ENCODE measurements at regions not wholly inside any gene's neighbourhood (a gene's known extent, or its start where the extent isn't known, plus 50 kb on each side); places are given as distances from the start of the nearest gene placed in this dataset.

- TF ChIP-seq POLR2A (IDR thresholded peaks at IDR 0.05), result no peak
- no peak for TF ChIP-seq POLR2AphosphoS5 (IDR thresholded peaks at IDR 0.05)
- TF ChIP-seq, protein P1, sequence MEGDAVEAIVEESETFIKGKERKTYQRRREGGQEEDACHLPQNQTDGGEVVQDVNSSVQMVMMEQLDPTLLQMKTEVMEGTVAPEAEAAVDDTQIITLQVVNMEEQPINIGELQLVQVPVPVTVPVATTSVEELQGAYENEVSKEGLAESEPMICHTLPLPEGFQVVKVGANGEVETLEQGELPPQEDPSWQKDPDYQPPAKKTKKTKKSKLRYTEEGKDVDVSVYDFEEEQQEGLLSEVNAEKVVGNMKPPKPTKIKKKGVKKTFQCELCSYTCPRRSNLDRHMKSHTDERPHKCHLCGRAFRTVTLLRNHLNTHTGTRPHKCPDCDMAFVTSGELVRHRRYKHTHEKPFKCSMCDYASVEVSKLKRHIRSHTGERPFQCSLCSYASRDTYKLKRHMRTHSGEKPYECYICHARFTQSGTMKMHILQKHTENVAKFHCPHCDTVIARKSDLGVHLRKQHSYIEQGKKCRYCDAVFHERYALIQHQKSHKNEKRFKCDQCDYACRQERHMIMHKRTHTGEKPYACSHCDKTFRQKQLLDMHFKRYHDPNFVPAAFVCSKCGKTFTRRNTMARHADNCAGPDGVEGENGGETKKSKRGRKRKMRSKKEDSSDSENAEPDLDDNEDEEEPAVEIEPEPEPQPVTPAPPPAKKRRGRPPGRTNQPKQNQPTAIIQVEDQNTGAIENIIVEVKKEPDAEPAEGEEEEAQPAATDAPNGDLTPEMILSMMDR (IDR thresholded peaks at IDR 0.05), result no peak
- H3K4me3 ChIP-seq, result no peak overlapping the region
- H3K9me3 ChIP-seq, result no peaks in the 10 kb centered on the region
- H3K36me3 ChIP-seq, result no peaks in the 10 kb centered on the region
- no peaks in the 10 kb centered on the region for H3K27me3 ChIP-seq (replicated peaks; ENCODE audit: insufficient read depth)
- DNase-seq (ENCODE audit: low spot score), result no peak
- intact Hi-C loops (cut with DNase I), result no loop called here
- WGBS, result 80% methylated on average over 5 of the region's 5 CpGs
- no peak overlapping the region for H3K27ac ChIP-seq
- H3K4me1 ChIP-seq (replicated peaks), result no peaks in the 10 kb centered on the region
Observed at GRCh38 chr12:97936165-97936564, 473.6 kb downstream of the RMST start.

DNA sequence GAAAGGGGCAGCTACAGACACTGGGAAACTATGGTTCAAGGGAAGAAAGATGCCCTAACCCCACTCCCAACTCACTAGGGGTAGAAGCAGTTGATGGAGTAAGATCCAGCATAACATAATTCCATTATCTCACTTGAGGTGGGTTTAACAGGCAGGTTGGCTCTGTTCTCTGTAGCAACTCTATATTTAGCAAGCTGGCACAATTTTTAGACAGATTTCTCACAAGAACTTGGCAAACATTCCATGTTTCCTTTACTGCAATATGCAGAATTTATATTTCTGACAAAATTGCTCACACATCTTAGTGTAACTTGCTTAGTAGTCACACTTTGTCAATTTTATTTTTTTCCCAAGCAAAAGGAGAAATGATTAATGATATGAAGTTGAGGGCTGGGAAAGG lies 475.4 kb downstream of the RMST start:
- H3K27me3 ChIP-seq (replicated peaks; ENCODE audit: insufficient read depth), result no peaks in the 10 kb centered on the region
- intact Hi-C loops (cut with DNase I), result no loop called here
- no peak overlapping the region for H3K27ac ChIP-seq
- H3K4me3 ChIP-seq, result no peak overlapping the region
- H3K36me3 ChIP-seq, result no peaks in the 10 kb centered on the region
- TF ChIP-seq POLR2A (IDR thresholded peaks at IDR 0.05), result no peak
- TF ChIP-seq, protein P1 (IDR thresholded peaks at IDR 0.05), result no peak
- H3K4me1 ChIP-seq (replicated peaks), result no peaks in the 10 kb centered on the region
- no peaks in the 10 kb centered on the region for H3K9me3 ChIP-seq
- DNase-seq (ENCODE audit: low spot score), result no peak

DNA sequence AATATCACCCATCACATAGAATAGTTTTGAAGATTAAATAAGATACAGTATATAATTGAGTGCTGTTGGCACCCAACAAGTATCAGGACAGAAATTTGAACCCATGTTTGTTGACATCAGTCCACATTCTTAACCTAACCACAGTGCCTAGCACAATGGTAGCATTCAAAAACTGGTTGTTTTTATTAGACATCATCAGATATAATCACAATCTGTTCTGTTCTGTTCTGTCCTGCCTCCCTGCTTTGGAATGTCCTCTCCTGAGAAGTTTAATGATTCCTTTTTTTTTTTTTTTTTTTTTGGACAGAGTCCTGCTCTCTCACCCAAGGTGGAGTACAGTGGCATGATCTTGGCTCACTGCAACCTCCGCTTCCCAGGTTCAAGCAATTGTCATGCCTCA lies 476.6 kb downstream of the RMST start:
- Histone ChIP-seq H3K4me1 (replicated peaks) (no peaks in the 10 kb centered on the region), H3K36me3 (no peaks in the 10 kb centered on the region), H3K27ac (no peak overlapping the region), H3K4me3 (no peak overlapping the region), H3K27me3 (replicated peaks; ENCODE audit: insufficient read depth) (no peaks in the 10 kb centered on the region), H3K9me3 (no peaks in the 10 kb centered on the region)
- DNase-seq (ENCODE audit: low spot score), result peak; percentile 55
- intact Hi-C loops (cut with DNase I), result no loop called here
- TF ChIP-seq POLR2A (IDR thresholded peaks at IDR 0.05) (no peak), POLR2AphosphoS5 (IDR thresholded peaks at IDR 0.05) (peak; percentile 81)
- WGBS, result 23% methylated on average over 1 of the region's 1 CpG

- Histone ChIP-seq H3K4me1 (replicated peaks) (no peaks in the 10 kb centered on the region), H3K27ac (no peak overlapping the region), H3K36me3 (no peaks in the 10 kb centered on the region), H3K4me3 (no peak overlapping the region), H3K27me3 (replicated peaks; ENCODE audit: insufficient read depth) (no peaks in the 10 kb centered on the region), H3K9me3 (no peaks in the 10 kb centered on the region)
- TF ChIP-seq POLR2A (IDR thresholded peaks at IDR 0.05), result no peak
- TF ChIP-seq, protein P1 (IDR thresholded peaks at IDR 0.05), result no peak
- TF ChIP-seq POLR2AphosphoS5 (IDR thresholded peaks at IDR 0.05), result no peak
- 87% methylated on average over 1 of the region's 1 CpG for WGBS
- no peak for DNase-seq (ENCODE audit: low spot score)
- intact Hi-C loops (cut with DNase I), result no loop called here
Observed at GRCh38 chr12:97940105-97940504, 477.5 kb downstream of the RMST start.

GRCh38 chr12:97940629-97941028 lies 478.0 kb downstream of the RMST start:
- H3K27me3 ChIP-seq (replicated peaks; ENCODE audit: insufficient read depth), result no peaks in the 10 kb centered on the region
- WGBS, result 51% methylated on average over 2 of the region's 2 CpGs
- H3K9me3 ChIP-seq, result no peaks in the 10 kb centered on the region
- no peak for DNase-seq (ENCODE audit: low spot score)
- TF ChIP-seq, protein P1 (IDR thresholded peaks at IDR 0.05), result no peak
- TF ChIP-seq POLR2A (IDR thresholded peaks at IDR 0.05), result no peak
- no peak for TF ChIP-seq POLR2AphosphoS5 (IDR thresholded peaks at IDR 0.05)
- H3K36me3 ChIP-seq, result no peaks in the 10 kb centered on the region
- no peaks in the 10 kb centered on the region for H3K4me1 ChIP-seq (replicated peaks)
- intact Hi-C loops (cut with DNase I), result no loop called here
- H3K27ac ChIP-seq, result no peak overlapping the region
- H3K4me3 ChIP-seq, result no peak overlapping the region
